ENCODE measurements at regions not wholly inside any gene's neighbourhood (a gene's known extent, or its start where the extent isn't known, plus 50 kb on each side); places are given as distances from the start of the nearest gene placed in this dataset.
"Not testable (repeated sequence)": the region's sequence is repeated elsewhere in the genome, so short reads cannot be mapped to it uniquely, and the experiment has no call there.

DNA sequence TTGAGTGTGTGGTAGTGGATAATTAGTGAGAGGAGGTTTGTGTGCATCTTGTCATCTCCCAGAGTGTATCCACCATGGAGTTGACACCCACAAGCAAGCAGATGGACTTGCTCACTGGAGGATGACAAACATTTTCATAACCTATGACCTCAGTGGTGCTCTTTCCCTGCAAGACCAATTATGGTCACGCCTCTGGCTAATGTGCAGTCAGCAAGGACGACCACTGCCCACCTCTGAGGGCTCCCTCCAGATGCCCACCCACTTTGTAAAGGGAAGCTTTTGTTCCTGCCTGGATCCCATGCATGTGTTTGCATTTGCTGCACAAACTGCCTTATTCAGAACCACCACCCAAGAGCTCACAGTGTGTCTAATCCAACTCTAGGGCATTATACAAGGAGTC lies 982.8 kb downstream of the TMEM121 start:
- H3K27ac ChIP-seq = no peak overlapping the region
- DNase-seq (ENCODE audit: low spot score) = no peak
- TF ChIP-seq, protein P1, sequence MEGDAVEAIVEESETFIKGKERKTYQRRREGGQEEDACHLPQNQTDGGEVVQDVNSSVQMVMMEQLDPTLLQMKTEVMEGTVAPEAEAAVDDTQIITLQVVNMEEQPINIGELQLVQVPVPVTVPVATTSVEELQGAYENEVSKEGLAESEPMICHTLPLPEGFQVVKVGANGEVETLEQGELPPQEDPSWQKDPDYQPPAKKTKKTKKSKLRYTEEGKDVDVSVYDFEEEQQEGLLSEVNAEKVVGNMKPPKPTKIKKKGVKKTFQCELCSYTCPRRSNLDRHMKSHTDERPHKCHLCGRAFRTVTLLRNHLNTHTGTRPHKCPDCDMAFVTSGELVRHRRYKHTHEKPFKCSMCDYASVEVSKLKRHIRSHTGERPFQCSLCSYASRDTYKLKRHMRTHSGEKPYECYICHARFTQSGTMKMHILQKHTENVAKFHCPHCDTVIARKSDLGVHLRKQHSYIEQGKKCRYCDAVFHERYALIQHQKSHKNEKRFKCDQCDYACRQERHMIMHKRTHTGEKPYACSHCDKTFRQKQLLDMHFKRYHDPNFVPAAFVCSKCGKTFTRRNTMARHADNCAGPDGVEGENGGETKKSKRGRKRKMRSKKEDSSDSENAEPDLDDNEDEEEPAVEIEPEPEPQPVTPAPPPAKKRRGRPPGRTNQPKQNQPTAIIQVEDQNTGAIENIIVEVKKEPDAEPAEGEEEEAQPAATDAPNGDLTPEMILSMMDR (conservative IDR thresholded peaks at IDR 0.05; ENCODE audit: low read depth) = no peak
- CTCF ChIA-PET = no interaction called here
- POLR2A ChIA-PET (ENCODE audit: low non-redundant PET) = no interaction called here

DNA sequence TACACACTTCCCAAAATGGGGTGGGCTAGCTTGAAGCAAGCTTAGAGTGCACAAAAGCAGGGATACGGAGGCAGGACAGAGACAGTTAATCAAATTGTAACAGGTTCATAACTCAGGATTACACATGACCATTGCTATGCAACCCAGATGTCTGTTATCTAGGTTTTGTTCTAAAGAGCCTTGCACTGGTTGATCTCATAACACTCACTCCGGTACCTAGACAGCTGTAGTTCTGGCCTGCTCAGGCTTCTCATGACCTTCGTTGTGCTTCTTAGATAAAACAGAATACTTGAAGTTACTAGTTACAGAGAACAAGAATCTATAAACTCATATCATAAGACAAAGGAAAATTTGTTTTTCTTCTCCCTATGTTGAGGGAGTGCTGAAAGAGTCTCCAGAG lies 983.4 kb downstream of the TMEM121 start:
- TF ChIP-seq, protein P1 (conservative IDR thresholded peaks at IDR 0.05; ENCODE audit: low read depth) = no peak
- ChIA-PET CTCF (no interaction called here), POLR2A (ENCODE audit: low non-redundant PET) (no interaction called here)
- H3K27ac ChIP-seq = no peak overlapping the region
- no peak for DNase-seq (ENCODE audit: low spot score)

DNA sequence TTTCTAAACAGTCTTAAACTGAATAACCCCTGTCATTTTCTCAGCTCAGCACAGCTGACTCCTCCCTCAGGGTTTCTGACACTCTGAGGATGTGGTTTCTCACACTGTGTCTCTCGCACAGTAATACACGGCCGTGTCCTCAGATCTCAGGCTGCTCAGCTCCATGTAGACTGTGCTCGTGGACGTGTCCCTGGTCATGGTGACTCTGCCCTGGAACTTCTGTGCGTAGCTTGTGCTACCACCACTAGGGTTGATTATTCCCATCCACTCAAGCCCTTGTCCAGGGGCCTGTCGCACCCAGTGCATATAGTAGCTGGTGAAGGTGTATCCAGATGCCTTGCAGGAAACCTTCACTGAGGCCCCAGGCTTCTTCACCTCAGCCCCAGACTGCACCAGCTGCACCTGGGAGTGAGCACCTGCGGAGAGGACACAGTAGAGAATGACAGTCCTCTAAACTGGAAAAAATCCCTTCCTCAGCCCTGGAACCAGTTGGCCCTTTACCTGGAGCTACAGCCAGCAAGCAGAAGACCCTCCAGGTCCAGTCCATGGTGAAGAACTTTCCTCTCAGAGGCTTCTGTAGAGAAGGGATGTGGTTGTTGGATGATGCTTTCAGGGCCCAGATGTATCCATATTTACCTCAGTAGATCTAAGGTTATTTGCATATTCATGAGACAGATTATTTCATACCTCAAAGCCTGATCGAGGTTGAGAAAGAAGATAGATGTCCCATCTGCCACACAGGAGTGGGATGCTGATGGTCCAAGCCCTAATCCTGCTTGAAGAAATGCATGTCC lies 984.8 kb downstream of the TMEM121 start:
- H3K27ac ChIP-seq = no peak overlapping the region
- ChIA-PET CTCF (no interaction called here), POLR2A (ENCODE audit: low non-redundant PET) (no interaction called here)
- no peak for DNase-seq (ENCODE audit: low spot score)
- TF ChIP-seq, protein P1 (conservative IDR thresholded peaks at IDR 0.05; ENCODE audit: low read depth) = no peak

DNA sequence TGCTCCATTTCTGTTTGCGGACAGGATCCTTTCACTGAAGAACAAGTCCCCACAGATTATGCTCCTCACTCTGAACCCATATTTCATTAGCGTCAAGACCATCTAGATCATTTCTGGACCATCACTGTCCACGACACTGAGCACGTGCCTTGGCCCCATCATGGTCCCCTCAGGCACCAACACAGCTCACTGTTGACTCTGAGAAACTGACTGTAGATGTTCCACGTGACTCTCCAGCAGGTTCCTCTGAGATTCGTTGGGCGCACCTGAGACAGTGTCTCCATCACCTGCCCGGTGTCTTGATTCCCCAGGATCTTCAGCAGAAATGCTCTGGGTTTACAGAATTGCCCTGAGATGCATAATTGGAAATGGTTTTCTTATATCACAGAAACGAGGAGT lies 985.4 kb downstream of the TMEM121 start:
- TF ChIP-seq, protein P1 (conservative IDR thresholded peaks at IDR 0.05; ENCODE audit: low read depth) = no peak

DNA sequence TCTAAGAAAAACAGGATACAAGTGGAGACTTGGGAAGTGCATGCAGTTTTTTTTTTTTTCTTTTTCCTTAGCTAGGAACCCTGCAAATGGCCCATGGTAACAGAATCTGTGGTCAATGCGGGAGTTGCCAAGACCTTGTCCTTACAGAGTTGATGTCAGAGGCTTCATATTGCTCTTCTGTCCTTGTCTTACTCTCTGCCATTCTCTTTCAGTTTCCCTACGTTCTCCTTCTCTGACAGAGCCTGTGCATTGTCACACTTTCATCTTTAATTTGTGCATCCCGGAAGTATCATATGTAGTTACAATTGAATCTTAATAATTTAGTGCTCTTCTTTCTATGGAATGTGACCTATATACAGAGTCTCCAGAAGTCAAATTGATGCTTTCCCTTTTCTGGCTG lies 986.9 kb downstream of the TMEM121 start:
- POLR2A ChIA-PET (ENCODE audit: low non-redundant PET) = no interaction called here
- no peak overlapping the region for H3K27ac ChIP-seq
- CTCF ChIA-PET = no interaction called here

More for the DNA sequence above, 985.4 kb downstream of the TMEM121 start:
- ChIA-PET CTCF (no interaction called here), POLR2A (ENCODE audit: low non-redundant PET) (no interaction called here)
- no peak overlapping the region for H3K27ac ChIP-seq
- DNase-seq (ENCODE audit: low spot score) = no peak

DNA sequence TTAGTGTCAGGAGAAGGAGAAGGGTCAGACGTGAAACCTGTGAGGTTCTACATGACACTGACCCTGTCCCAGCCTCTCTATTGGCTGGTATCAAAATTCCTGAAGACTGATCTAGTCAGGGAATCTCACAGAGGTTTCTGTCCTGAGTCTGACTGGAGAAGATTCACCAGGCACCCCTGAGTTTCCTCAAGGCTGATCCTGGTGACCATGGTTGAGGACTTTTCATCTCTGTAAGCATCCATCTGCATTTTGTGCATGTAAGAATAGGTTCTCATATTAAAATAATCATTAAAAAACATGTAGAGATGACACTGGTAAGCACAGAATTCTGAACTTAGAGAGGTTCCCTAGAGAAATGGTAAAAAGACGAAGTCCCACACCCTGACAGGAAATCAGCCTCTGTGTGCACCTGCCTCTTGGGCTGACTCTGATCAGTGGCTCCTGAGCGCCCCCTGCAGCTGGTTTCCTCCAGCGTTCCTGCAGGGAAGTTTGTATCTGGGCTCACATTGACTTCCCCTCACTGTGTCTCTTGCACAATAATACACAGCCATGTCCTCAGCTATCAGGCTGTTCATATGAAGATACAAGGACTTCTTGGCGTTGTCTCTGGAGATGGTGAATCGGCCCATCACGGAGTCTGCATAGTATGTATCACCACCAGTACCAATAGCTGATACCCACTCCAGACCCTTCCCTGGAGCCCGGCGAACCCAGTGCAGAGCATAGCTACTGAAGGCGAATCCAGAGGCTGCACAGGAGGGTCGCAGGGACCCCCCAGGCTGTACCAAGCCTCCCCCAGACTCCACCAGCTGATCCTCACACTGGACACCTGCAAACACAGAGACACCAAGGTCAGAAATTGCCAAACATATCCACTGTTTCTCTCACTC lies 991.9 kb downstream of the TMEM121 start:
- CTCF ChIA-PET = no interaction called here
- no peak overlapping the region for H3K27ac ChIP-seq
- POLR2A ChIA-PET (ENCODE audit: low non-redundant PET) = no interaction called here
- no peak for DNase-seq (ENCODE audit: low spot score)
- TF ChIP-seq, protein P1 (conservative IDR thresholded peaks at IDR 0.05; ENCODE audit: low read depth) = no peak

More for the DNA sequence above, 986.9 kb downstream of the TMEM121 start:
- DNase-seq (ENCODE audit: low spot score) = no peak
- TF ChIP-seq, protein P1 (conservative IDR thresholded peaks at IDR 0.05; ENCODE audit: low read depth) = no peak

DNA sequence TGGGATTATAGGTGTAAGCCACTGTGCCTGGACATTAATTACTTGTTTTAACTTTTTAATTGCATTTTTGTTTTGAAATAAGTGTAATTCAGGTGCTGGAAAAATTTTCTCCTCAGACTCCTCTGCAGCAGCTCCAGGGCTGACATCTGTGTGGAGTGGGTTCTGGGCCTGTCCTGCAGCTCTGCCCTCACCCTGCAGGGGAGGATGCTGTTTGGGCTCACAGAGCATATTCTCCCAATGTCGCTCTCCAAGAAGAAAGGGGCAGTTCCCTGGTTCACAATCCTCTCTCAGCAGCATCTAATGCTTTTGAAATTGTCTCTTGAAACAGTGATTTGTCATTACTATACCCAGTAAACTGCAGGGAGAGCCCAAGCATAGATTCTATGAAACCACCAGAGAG lies 995.7 kb downstream of the TMEM121 start:
- CTCF ChIA-PET; DNase-seq (ENCODE audit: low spot score); POLR2A ChIA-PET (ENCODE audit: low non-redundant PET): not testable (repeated sequence)

More for the DNA sequence above, 995.7 kb downstream of the TMEM121 start:
- not testable (repeated sequence) for H3K27ac ChIP-seq
